GM12878 (cell line): ENCODE measurements at regions not wholly inside any gene's neighbourhood (a gene's known extent, or its start where the extent isn't known, plus 50 kb on each side); places are given as distances from the start of the nearest gene placed in this dataset.

Source experiments
- ATAC-seq: fragments of 200-7000 bp; cut with Tn5 transposase; 3 replicates; pipeline ENCODE4 v1.9.1; 2020; ENCODE audit warnings: mild to moderate bottlenecking, moderate library complexity
- BruUV-seq: library from RNA; stranded (reverse); fragments of 400-500 nt; replicated peaks from 2 replicates; lab custom pipeline; 2021; lab: Mats Ljungman, UMichigan
- CTCF ChIA-PET: fragments of 300-600 bp; sonication (Branson Sonifier 250); formaldehyde crosslinking; extraction: SDS; loops from one replicate; lab custom pipeline; 2021; ENCODE audit warnings: inconsistent platforms; lab: Yijun Ruan, JAX
- POLR2A ChIA-PET: fragments of 350-600 bp; formaldehyde crosslinking; extraction: SDS; loops from one replicate; lab custom pipeline; 2021; ENCODE audit warnings: inconsistent platforms; lab: Charles Lee
- RAD21 ChIA-PET: fragments of 300-600 bp; sonication (Branson Sonifier 250); formaldehyde crosslinking; loops from one replicate; lab custom pipeline; 2023; ENCODE audit warnings: antibody characterized with exemption; ENCODE audit not compliant: unreplicated experiment; lab: Charles Lee
- SMC1A ChIA-PET: fragments of 300-600 bp; sonication (Branson Sonifier 250); formaldehyde crosslinking; loops from one replicate; lab custom pipeline; 2023; ENCODE audit not compliant: unreplicated experiment, uncharacterized antibody; lab: Charles Lee
- DNase-seq: peaks from one replicate; pipeline ENCODE4 v3.0.0-alpha.2; 2011; ENCODE audit warnings: low read depth, low spot score
- FAIRE-seq: peaks from 3 replicates; lab custom pipeline; 2011; peaks lifted over from hg19 to GRCh38; lab: Jason Lieb, UNC
- H2AFZ ChIP-seq: 2 replicates; pipeline ENCODE4 v1.6.0; 2011; ENCODE audit warnings: low read depth, low read length, control low read depth; ENCODE audit not compliant: control insufficient read depth
- H3K27ac ChIP-seq: 2 replicates; pipeline ENCODE4 v1.5.1; 2011; ENCODE audit warnings: control low read depth; ENCODE audit not compliant: control insufficient read depth, insufficient read depth
- H3K27me3 ChIP-seq, 2 experiments: replicated peaks in 1 of 2; 2 replicates each; pipeline versions ENCODE4 v1.6.0 to v1.6.1; 2011; ENCODE audit warnings: low read length in 1 of 2; ENCODE audit not compliant: control insufficient read depth in 2 of 2, insufficient read depth in 2 of 2
- H3K36me3 ChIP-seq, 2 experiments: 2 replicates each; pipeline ENCODE4 v1.5.1; 2011; ENCODE audit warnings: low read length in 1 of 2; ENCODE audit not compliant: control insufficient read depth in 2 of 2, insufficient read depth in 2 of 2
- H3K4me1 ChIP-seq: 2 replicates; pipeline ENCODE4 v1.6.1; 2011; ENCODE audit warnings: mild to moderate bottlenecking, low read length, moderate library complexity, mixed read lengths; ENCODE audit not compliant: control insufficient read depth, insufficient read depth
- H3K4me2 ChIP-seq: 2 replicates; pipeline ENCODE4 v1.6.0; 2011; ENCODE audit warnings: control low read depth; ENCODE audit not compliant: control insufficient read depth, insufficient read depth
- H3K4me3 ChIP-seq: fragments of 200-600 bp; sonication (generic); 2 replicates; pipeline ENCODE4 v1.5.1; 2016
- H3K79me2 ChIP-seq: 2 replicates; pipeline ENCODE4 v1.6.0; 2011; ENCODE audit warnings: low read length; ENCODE audit not compliant: control insufficient read depth, insufficient read depth
- H3K9ac ChIP-seq: 2 replicates; pipeline ENCODE4 v1.8.0; 2011; ENCODE audit warnings: low read length, control low read depth, mixed read lengths; ENCODE audit not compliant: control insufficient read depth, insufficient read depth
- H3K9me3 ChIP-seq: replicated peaks from 3 replicates; pipeline ENCODE4 v1.5.1; 2011; ENCODE audit warnings: mild to moderate bottlenecking, low read length; ENCODE audit not compliant: control insufficient read depth, insufficient read depth
- H4K20me1 ChIP-seq: 2 replicates; pipeline ENCODE4 v1.6.0; 2011; ENCODE audit not compliant: control insufficient read depth, insufficient read depth
- BHLHE40 ChIP-seq, 2 experiments: fragments of 450-650 bp in 1 of 2; IDR thresholded peaks; 2 replicates each; pipeline ENCODE4 v1.6.1; 2011 to 2017; ENCODE audit warnings: low read depth in 2 of 2, borderline replicate concordance in 1 of 2, improper control_type of control experiment in 1 of 2, low read length in 1 of 2, mild to moderate bottlenecking in 1 of 2
- CBFB ChIP-seq: IDR thresholded peaks from 2 replicates; pipeline ENCODE4 v1.6.1; 2016; ENCODE audit warnings: antibody characterized with exemption, low read depth
- CREB1 ChIP-seq: IDR thresholded peaks from 2 replicates; pipeline ENCODE4 v1.6.1; 2012; ENCODE audit warnings: low read depth, mild to moderate bottlenecking, inconsistent platforms
- ETV6 ChIP-seq, 2 experiments: fragments of 450-650 bp in 1 of 2; IDR thresholded peaks in 1 of 2; conservative IDR thresholded peaks in 1 of 2; 2 replicates each; pipeline ENCODE4 v1.6.1; 2014; ENCODE audit warnings: antibody characterized with exemption in 1 of 2, borderline replicate concordance in 1 of 2, low read depth in 1 of 2, mild to moderate bottlenecking in 1 of 2, moderate library complexity in 1 of 2
- MTA2 ChIP-seq: fragments of 450-650 bp; IDR thresholded peaks from 2 replicates; pipeline ENCODE4 v1.6.1; 2016; ENCODE audit warnings: low read depth, mild to moderate bottlenecking, moderate library complexity
- NFXL1 ChIP-seq: fragments of 450-650 bp; IDR thresholded peaks from 2 replicates; pipeline ENCODE4 v1.6.1; 2017; ENCODE audit warnings: antibody characterized with exemption, mild to moderate bottlenecking, borderline replicate concordance
- NR2C1 ChIP-seq: fragments of 450-650 bp; IDR thresholded peaks from 2 replicates; pipeline ENCODE4 v1.6.1; 2017; ENCODE audit warnings: antibody characterized with exemption, mild to moderate bottlenecking, moderate library complexity
- SREBF1 ChIP-seq: IDR thresholded peaks from 2 replicates; pipeline ENCODE4 v1.6.1; 2012; ENCODE audit warnings: mild to moderate bottlenecking, low read length
- STAT3 ChIP-seq: IDR thresholded peaks from 2 replicates; pipeline ENCODE4 v1.6.1; 2011; ENCODE audit warnings: low read depth, low read length, improper control_type of control experiment
- TCF7 ChIP-seq: IDR thresholded peaks from 2 replicates; pipeline ENCODE4 v1.6.1; 2014; ENCODE audit warnings: antibody characterized with exemption, borderline replicate concordance
- ZNF622 ChIP-seq: fragments of 450-650 bp; IDR thresholded peaks from 2 replicates; pipeline ENCODE4 v1.6.1; 2017; ENCODE audit warnings: mild to moderate bottlenecking, inconsistent platforms
- WGBS: methylation state at CpG from one replicate; pipeline ENCODE4 v1.1.6; 2016; ENCODE audit warnings: low lambda C conversion rate; ENCODE audit not compliant: insufficient replicate concordance, insufficient coverage; ENCODE audit errors: missing lambda C conversion rate; 5-methylcytosine and 5-hydroxymethylcytosine counted together
- in situ Hi-C: fragments of 300-500 bp; cut with MboI; formaldehyde crosslinking; loops from 9 replicates; pipeline ENCODE4 v1.14.3; 2018; ENCODE audit warnings: mixed read lengths
- intact Hi-C: fragments of 100-400 bp; cut with micrococcal nuclease; formaldehyde crosslinking; loops from one replicate; pipeline ENCODE4 v1.14.2; 2022; ENCODE audit not compliant: unreplicated experiment
- TF ChIP-seq, protein P1 (sequence below): IDR thresholded peaks from 2 replicates; pipeline ENCODE4 v1.6.1; 2012; ENCODE audit warnings: improper control_type of control experiment, low read depth, low read length; ENCODE audit not compliant: insufficient replicate concordance
- TF ChIP-seq, protein P2 (sequence below): fragments of 450-650 bp; IDR thresholded peaks from 2 replicates; pipeline ENCODE4 v1.6.1; 2016; ENCODE audit warnings: mild to moderate bottlenecking, moderate library complexity, borderline replicate concordance

- TF ChIP-seq, protein P1, sequence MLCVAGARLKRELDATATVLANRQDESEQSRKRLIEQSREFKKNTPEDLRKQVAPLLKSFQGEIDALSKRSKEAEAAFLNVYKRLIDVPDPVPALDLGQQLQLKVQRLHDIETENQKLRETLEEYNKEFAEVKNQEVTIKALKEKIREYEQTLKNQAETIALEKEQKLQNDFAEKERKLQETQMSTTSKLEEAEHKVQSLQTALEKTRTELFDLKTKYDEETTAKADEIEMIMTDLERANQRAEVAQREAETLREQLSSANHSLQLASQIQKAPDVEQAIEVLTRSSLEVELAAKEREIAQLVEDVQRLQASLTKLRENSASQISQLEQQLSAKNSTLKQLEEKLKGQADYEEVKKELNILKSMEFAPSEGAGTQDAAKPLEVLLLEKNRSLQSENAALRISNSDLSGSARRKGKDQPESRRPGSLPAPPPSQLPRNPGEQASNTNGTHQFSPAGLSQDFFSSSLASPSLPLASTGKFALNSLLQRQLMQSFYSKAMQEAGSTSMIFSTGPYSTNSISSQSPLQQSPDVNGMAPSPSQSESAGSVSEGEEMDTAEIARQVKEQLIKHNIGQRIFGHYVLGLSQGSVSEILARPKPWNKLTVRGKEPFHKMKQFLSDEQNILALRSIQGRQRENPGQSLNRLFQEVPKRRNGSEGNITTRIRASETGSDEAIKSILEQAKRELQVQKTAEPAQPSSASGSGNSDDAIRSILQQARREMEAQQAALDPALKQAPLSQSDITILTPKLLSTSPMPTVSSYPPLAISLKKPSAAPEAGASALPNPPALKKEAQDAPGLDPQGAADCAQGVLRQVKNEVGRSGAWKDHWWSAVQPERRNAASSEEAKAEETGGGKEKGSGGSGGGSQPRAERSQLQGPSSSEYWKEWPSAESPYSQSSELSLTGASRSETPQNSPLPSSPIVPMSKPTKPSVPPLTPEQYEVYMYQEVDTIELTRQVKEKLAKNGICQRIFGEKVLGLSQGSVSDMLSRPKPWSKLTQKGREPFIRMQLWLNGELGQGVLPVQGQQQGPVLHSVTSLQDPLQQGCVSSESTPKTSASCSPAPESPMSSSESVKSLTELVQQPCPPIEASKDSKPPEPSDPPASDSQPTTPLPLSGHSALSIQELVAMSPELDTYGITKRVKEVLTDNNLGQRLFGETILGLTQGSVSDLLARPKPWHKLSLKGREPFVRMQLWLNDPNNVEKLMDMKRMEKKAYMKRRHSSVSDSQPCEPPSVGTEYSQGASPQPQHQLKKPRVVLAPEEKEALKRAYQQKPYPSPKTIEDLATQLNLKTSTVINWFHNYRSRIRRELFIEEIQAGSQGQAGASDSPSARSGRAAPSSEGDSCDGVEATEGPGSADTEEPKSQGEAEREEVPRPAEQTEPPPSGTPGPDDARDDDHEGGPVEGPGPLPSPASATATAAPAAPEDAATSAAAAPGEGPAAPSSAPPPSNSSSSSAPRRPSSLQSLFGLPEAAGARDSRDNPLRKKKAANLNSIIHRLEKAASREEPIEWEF = no peak
- no peak for TF ChIP-seq NR2C1
- TF ChIP-seq, all 136 proteins: peak for 0
These were observed 892.5 kb downstream of the PLA2G4A start (continued) for GRCh38 chr1:187721216-187721615.

DNA sequence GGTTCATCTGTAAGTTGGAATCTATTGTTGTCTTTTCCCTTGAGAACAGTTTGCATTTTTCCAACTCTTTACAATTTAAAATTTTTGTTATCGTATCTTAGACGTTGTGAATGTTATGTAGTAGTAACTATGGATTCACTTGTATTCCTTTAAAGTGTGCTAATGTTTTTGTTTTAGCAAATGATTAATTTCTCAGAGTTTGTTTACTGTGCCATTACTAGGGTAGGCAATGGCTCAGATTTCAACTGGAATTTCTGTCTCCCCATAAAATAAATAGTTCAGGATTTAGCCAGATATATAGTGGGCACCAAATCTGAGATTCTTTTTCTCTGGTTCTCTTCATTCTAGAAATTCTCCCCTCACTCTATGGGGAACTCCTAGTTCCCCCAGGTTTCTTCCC, 896.5 kb downstream of the PLA2G4A start:
- no peak overlapping the region for H3K27ac ChIP-seq
- SMC1A ChIA-PET = interaction anchor here (1.3 kb wide), 1 partner anchor 9 kb away, joined by 3 read pairs; no protein-coding TSS in a partner anchor
- H3K4me1 ChIP-seq = no peaks in the 10 kb centered on the region
- DNase-seq (no peak), FAIRE-seq (no peak), ATAC-seq (no peak)
- H3K4me3 ChIP-seq = no peak overlapping the region
- POLR2A ChIA-PET = no interaction called here
- no peaks in the 10 kb centered on the region for H3K79me2 ChIP-seq
- RAD21 ChIA-PET = no interaction called here
- H3K9me3 ChIP-seq = no peaks in the 10 kb centered on the region
- H4K20me1 ChIP-seq = no peaks in the 10 kb centered on the region
- H3K27me3 ChIP-seq = no peaks in the 10 kb centered on the region
- in situ Hi-C loops = no loop called here
- H3K9ac ChIP-seq = no peak overlapping the region
- CTCF ChIA-PET = no interaction called here
- WGBS = 63% methylated on average over 2 of the region's 2 CpGs
- intact Hi-C loops = no loop called here
- no peak overlapping the region for H3K4me2 ChIP-seq
- BruUV-seq = no TSS peak
- H2AFZ ChIP-seq = no peak overlapping the region
- no peaks in the 10 kb centered on the region for H3K36me3 ChIP-seq
- TF ChIP-seq, protein P2, sequence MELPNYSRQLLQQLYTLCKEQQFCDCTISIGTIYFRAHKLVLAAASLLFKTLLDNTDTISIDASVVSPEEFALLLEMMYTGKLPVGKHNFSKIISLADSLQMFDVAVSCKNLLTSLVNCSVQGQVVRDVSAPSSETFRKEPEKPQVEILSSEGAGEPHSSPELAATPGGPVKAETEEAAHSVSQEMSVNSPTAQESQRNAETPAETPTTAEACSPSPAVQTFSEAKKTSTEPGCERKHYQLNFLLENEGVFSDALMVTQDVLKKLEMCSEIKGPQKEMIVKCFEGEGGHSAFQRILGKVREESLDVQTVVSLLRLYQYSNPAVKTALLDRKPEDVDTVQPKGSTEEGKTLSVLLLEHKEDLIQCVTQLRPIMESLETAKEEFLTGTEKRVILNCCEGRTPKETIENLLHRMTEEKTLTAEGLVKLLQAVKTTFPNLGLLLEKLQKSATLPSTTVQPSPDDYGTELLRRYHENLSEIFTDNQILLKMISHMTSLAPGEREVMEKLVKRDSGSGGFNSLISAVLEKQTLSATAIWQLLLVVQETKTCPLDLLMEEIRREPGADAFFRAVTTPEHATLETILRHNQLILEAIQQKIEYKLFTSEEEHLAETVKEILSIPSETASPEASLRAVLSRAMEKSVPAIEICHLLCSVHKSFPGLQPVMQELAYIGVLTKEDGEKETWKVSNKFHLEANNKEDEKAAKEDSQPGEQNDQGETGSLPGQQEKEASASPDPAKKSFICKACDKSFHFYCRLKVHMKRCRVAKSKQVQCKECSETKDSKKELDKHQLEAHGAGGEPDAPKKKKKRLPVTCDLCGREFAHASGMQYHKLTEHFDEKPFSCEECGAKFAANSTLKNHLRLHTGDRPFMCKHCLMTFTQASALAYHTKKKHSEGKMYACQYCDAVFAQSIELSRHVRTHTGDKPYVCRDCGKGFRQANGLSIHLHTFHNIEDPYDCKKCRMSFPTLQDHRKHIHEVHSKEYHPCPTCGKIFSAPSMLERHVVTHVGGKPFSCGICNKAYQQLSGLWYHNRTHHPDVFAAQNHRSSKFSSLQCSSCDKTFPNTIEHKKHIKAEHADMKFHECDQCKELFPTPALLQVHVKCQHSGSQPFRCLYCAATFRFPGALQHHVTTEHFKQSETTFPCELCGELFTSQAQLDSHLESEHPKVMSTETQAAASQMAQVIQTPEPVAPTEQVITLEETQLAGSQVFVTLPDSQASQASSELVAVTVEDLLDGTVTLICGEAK = no peak
- TF ChIP-seq CREB1 (no peak), MTA2 (no peak), STAT3 (no peak), NFXL1 (no peak), ZNF622 (no peak), SREBF1 (no peak), ETV6 (conservative IDR thresholded peaks at IDR 0.05 in 1 of 2, IDR thresholded peaks at IDR 0.05 in 1 of 2; ENCODE audit: borderline replicate concordance in 1 of 2, low read depth in 1 of 2) (no peak), CBFB (no peak), NR2C1 (no peak), TCF7 (no peak), BHLHE40 (IDR thresholded peaks at IDR 0.05; ENCODE audit: borderline replicate concordance in 1 of 2, low read depth in 2 of 2, low read length in 1 of 2) (no peak)
